ENCODE measurements at regions not wholly inside any gene's neighbourhood (a gene's known extent, or its start where the extent isn't known, plus 50 kb on each side); places are given as distances from the start of the nearest gene placed in this dataset.

- TF ChIP-seq CTCF (conservative IDR thresholded peaks at IDR 0.05), result no peak
- TF ChIP-seq ZFX (IDR thresholded peaks at IDR 0.05), result no peak
These were observed 284.9 kb downstream of the OSR1 start for GRCh38 chr2:19073522-19073921.
